ENCODE measurements at regions not wholly inside any gene's neighbourhood (a gene's known extent, or its start where the extent isn't known, plus 50 kb on each side); places are given as distances from the start of the nearest gene placed in this dataset.

DNA sequence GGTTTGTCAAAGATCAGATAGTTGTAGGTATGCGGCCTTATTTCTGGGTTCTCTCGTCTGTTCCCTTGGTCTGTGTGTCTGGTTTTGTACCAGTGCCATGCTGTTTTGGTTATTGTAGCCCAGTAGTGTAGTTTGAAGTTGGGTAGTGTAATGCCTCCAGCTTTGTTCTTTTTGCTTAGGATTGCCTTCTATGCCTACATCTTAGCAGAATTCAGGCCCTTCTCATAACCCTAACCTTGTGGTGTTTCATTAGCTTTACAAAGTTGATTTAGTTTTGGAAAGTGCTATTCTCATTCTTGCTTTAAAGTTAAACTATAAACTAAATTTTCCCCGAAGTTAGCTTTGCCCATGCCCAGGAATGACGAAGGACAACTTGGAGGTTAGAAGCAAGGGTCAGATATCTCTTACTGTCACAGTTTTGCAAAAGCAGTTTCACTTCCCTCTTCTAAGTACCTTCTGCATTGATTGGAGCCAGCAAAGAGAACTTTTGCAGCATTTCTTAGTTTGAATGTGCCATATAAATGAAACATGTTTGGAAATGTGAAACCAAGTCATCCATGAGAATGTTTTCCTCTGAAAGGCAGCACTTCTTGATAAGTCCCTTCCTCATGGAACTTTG is 274.3 kb upstream of the DMRT1 start:
- no peak for DNase-seq (ENCODE audit: low read depth, low spot score)
- no peak overlapping the region for H3K4me3 ChIP-seq (ENCODE audit: low read depth, low read length)
- in situ Hi-C loops (cut with HindIII; ENCODE audit: low sequenced_read_pairs): no loop called here
- TF ChIP-seq, protein P1, sequence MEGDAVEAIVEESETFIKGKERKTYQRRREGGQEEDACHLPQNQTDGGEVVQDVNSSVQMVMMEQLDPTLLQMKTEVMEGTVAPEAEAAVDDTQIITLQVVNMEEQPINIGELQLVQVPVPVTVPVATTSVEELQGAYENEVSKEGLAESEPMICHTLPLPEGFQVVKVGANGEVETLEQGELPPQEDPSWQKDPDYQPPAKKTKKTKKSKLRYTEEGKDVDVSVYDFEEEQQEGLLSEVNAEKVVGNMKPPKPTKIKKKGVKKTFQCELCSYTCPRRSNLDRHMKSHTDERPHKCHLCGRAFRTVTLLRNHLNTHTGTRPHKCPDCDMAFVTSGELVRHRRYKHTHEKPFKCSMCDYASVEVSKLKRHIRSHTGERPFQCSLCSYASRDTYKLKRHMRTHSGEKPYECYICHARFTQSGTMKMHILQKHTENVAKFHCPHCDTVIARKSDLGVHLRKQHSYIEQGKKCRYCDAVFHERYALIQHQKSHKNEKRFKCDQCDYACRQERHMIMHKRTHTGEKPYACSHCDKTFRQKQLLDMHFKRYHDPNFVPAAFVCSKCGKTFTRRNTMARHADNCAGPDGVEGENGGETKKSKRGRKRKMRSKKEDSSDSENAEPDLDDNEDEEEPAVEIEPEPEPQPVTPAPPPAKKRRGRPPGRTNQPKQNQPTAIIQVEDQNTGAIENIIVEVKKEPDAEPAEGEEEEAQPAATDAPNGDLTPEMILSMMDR (IDR thresholded peaks at IDR 0.05; ENCODE audit: low read depth, low read length): no peak

DNA sequence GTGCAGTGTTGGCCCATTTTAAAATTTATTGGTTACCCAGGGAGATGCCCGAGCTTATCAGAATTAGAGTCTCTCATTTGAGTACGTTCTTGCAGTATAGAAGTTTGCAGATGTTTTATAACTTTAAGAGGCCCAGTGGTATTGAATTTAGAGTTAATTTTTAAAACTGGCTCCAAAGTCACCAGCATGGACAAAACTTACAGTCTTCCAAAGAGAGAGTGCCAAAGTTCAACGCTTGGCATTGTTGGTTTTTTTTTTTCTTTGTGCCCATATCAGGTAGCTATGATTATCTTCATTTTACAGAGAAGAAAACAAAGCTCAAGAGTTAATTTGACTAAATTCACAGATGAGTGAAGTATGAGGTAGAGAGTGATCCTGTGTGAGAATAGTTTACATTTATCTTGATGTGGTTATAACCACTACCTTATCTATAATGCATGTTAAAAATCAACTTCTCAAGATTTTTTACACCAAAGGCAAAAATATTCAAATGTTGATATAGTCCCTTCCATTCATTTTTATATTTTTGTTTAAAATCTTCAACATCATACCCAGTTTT is 273.7 kb upstream of the DMRT1 start:
- TF ChIP-seq, protein P1 (IDR thresholded peaks at IDR 0.05; ENCODE audit: low read depth, low read length): no peak
- in situ Hi-C loops (cut with HindIII; ENCODE audit: low sequenced_read_pairs): no loop called here
- no peak for DNase-seq (ENCODE audit: low read depth, low spot score)
- no peak overlapping the region for H3K4me3 ChIP-seq (ENCODE audit: low read depth, low read length)

DNA sequence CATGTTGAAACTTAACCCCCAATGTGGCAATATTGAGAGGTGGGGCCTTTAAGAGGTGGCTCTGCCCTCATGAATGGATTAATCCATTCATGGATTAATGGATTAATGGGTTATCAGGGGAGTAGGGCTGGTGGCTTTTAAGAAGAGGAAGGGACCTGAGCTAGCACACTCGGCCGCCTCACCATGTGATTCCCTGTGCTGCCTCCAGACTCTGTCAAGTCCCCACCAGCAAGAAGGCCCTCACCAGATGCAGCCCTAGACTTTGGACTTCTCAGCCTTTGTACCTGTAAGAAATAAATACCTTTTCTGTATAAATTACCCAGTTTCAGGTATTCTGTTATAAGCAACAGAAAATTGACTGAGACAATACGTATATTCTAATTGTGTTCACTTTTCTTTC is 272.2 kb upstream of the DMRT1 start:
- DNase-seq (ENCODE audit: low read depth, low spot score): no peak
- in situ Hi-C loops (cut with HindIII; ENCODE audit: low sequenced_read_pairs): no loop called here
- H3K4me3 ChIP-seq (ENCODE audit: low read depth, low read length): no peak overlapping the region
- TF ChIP-seq, protein P1 (IDR thresholded peaks at IDR 0.05; ENCODE audit: low read depth, low read length): no peak

DNA sequence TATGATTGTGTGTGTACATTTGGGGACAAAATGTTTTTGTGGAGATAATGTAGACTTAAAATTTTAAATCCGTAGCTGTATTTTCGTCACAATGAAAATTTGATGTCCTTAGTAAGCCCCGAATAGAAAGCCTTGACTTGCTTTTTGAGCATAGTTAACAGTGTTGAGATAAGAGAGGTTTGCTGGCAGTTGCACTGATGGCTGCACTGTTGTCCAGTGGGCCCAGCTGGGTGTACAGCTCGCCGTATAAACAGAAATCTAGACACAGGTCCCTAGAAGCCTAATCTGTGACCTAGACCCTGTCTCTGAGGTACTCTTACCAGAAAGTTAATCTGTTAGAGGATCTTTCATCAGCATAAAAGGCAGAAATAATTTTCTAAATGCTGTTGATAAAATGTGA is 271.3 kb upstream of the DMRT1 start:
- TF ChIP-seq, protein P1 (IDR thresholded peaks at IDR 0.05; ENCODE audit: low read depth, low read length): no peak
- in situ Hi-C loops (cut with HindIII; ENCODE audit: low sequenced_read_pairs): no loop called here
- DNase-seq (ENCODE audit: low read depth, low spot score): no peak

DNA sequence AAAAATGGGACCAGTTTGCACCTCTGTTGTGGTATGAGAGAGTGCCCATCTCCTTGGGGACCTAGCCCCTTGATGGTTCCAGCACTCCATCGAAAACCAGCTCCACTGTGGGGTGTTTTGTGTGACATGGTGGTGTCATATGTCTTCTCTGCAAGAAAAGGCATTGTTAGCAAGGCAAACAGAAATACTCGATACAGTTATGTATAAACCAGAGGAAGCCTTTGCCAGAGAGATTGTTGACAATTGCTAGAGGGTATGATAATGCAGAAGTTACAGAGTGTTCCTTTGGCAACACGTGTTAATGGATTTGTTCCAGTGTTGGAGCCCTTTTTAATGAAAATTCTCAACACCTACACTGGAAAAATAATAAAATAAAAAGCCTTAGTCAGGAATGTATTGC is 270.4 kb upstream of the DMRT1 start:
- in situ Hi-C loops (cut with HindIII; ENCODE audit: low sequenced_read_pairs): no loop called here
- no peak overlapping the region for H3K4me3 ChIP-seq (ENCODE audit: low read depth, low read length)
- TF ChIP-seq, protein P1 (IDR thresholded peaks at IDR 0.05; ENCODE audit: low read depth, low read length): no peak
- no peak for DNase-seq (ENCODE audit: low read depth, low spot score)

More for the DNA sequence above, 271.3 kb upstream of the DMRT1 start:
- no peak overlapping the region for H3K4me3 ChIP-seq (ENCODE audit: low read depth, low read length)

DNA sequence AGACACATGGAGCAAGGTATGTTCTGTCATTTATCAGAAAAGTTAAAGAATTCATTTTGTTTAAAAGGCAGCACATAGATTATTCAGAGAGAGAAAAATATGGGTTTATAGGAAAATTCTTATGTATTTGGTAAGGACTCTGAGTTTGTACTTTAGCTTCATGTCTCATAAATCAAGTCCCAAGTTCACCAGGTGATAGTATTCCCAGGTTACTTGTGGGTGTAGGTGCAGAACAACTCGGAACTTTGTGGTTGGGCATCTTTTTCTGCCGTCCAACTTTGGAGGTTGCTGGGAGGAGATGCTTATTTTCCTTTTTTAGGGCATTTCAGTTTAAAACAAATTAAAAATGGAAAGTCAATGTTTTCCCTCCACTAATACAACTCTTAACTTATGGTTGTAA is 269.8 kb upstream of the DMRT1 start:
- in situ Hi-C loops (cut with HindIII; ENCODE audit: low sequenced_read_pairs): no loop called here
- no peak overlapping the region for H3K4me3 ChIP-seq (ENCODE audit: low read depth, low read length)
- TF ChIP-seq, protein P1 (IDR thresholded peaks at IDR 0.05; ENCODE audit: low read depth, low read length): no peak
- no peak for DNase-seq (ENCODE audit: low read depth, low spot score)
